Uterus (tissue), 2 donors: ENCODE measurements at regions not wholly inside any gene's neighbourhood (a gene's known extent, or its start where the extent isn't known, plus 50 kb on each side); places are given as distances from the start of the nearest gene placed in this dataset.
"Not testable (repeated sequence)": the region's sequence is repeated elsewhere in the genome, so short reads cannot be mapped to it uniquely, and the experiment has no call there.

Experiments used
- CTCF ChIP-seq, 4 experiments: fragments of 200-600 bp in 2 of 4; fragments of 450-650 bp in 2 of 4; sonication (generic) in 2 of 4; IDR thresholded peaks; one replicate each; pipeline ENCODE4 v1.5.1; 2016 to 2019; ENCODE audit warnings: antibody characterized with exemption in 4 of 4, mild to moderate bottlenecking in 2 of 4, moderate library complexity in 1 of 4
- POLR2A ChIP-seq, 2 donors: fragments of 450-650 bp; IDR thresholded peaks; one replicate each; pipeline ENCODE4 v1.6.1; 2016; ENCODE audit warnings: antibody characterized with exemption in 2 of 2, mild to moderate bottlenecking in 1 of 2, moderate library complexity in 1 of 2

- TF ChIP-seq CTCF, POLR2A (IDR thresholded peaks at IDR 0.05): not testable (repeated sequence)
These were observed 262.8 kb downstream of the ARHGAP12 start for GRCh38 chr10:31665764-31666279.
